Nephron progenitor cell (in vitro differentiated cells): ENCODE measurements at regions not wholly inside any gene's neighbourhood (a gene's known extent, or its start where the extent isn't known, plus 50 kb on each side); places are given as distances from the start of the nearest gene placed in this dataset.

Experiments used
- DNase-seq: peaks from one replicate; pipeline ENCODE4 v3.0.0; 2021
- H3K27ac Mint-ChIP-seq: 2 replicates; pipeline ENCODE4 v1.8.0; 2021; ENCODE audit warnings: mild to moderate bottlenecking, moderate library complexity, mixed read lengths
- H3K27me3 Mint-ChIP-seq: 2 replicates; pipeline ENCODE4 v1.8.0; 2021; ENCODE audit warnings: mild to moderate bottlenecking, low read depth, mixed read lengths; ENCODE audit not compliant: poor library complexity
- H3K36me3 Mint-ChIP-seq: 2 replicates; pipeline ENCODE4 v1.8.0; 2021; ENCODE audit warnings: low read depth, mixed read lengths
- H3K4me1 Mint-ChIP-seq: 2 replicates; pipeline ENCODE4 v1.8.0; 2021; ENCODE audit warnings: mixed read lengths
- H3K4me3 Mint-ChIP-seq: 2 replicates; pipeline ENCODE4 v1.8.0; 2021; ENCODE audit warnings: mild to moderate bottlenecking, moderate library complexity, mixed read lengths
- H3K9me3 Mint-ChIP-seq: 2 replicates; pipeline ENCODE4 v1.8.0; 2021; ENCODE audit warnings: mild to moderate bottlenecking, moderate library complexity, mixed read lengths
- TF ChIP-seq, protein P1 (sequence below): fragments of 200-600 bp; sonication (generic); IDR thresholded peaks from 2 replicates; pipeline ENCODE4 v1.5.0; 2021; ENCODE audit warnings: antibody characterized with exemption

DNA sequence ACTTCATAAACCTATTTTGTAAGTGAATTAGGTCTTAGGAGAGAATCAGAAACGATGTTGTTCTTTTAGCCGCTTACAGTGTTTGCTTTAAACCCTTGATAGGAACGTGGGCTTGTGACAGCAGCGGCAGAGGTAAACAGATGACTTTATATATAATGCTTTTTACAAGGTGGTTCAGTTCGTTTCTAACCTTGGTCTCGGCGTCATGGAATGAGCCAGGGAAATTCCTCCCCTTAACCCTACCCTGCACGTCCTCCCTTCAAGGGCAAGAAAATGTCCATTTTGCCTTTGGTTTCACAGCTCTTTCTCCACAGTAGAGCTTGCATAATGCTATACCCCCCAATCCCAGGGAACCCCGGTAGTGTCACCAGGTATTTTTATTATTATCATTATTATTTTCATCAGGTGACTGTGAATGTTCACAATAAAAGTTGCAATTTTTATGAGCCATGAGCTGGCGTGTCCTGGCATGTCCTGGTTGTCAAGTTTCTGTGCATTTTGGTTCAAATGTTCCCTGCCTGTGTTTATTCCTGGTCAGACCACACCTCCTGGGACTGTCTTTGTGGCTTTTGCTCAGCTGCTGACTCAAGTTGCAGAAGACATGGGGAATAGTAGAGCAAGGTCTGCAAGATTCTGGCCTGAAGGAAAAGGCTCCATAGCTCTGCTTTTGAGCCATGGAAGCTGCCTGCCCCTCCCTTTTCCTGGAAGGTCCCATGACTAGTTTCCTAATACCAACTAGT lies 112.8 kb upstream of the BMP2 start:
- Mint-ChIP-seq H3K27me3 (peaks cover 9% of the 10 kb centered on the region), H3K27ac (no peak overlapping the region), H3K36me3 (no peaks in the 10 kb centered on the region), H3K4me1 (no peaks in the 10 kb centered on the region), H3K9me3 (no peaks in the 10 kb centered on the region), H3K4me3 (no peak overlapping the region)
- TF ChIP-seq, protein P1, sequence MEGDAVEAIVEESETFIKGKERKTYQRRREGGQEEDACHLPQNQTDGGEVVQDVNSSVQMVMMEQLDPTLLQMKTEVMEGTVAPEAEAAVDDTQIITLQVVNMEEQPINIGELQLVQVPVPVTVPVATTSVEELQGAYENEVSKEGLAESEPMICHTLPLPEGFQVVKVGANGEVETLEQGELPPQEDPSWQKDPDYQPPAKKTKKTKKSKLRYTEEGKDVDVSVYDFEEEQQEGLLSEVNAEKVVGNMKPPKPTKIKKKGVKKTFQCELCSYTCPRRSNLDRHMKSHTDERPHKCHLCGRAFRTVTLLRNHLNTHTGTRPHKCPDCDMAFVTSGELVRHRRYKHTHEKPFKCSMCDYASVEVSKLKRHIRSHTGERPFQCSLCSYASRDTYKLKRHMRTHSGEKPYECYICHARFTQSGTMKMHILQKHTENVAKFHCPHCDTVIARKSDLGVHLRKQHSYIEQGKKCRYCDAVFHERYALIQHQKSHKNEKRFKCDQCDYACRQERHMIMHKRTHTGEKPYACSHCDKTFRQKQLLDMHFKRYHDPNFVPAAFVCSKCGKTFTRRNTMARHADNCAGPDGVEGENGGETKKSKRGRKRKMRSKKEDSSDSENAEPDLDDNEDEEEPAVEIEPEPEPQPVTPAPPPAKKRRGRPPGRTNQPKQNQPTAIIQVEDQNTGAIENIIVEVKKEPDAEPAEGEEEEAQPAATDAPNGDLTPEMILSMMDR, result no peak
- no peak for DNase-seq

DNA sequence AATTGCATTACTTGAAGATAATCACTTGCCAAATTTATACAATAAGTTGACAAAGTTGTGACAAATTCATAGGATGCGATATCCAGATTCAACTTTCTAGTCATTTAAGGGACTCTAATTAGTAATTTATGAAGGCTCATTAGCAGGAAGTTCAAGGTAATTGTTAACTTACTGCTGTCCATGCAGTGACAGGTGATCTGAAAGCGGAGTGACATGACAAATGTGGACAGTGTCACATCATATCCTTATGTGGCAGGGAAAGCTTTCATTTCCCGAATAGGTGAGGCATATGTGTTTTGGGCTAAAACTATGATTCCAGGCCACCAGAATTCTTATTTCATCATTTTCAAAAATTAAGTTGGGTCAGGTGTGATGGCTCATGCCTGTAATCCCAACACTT lies 115.9 kb upstream of the BMP2 start:
- Mint-ChIP-seq H3K9me3 (no peaks in the 10 kb centered on the region), H3K4me3 (no peak overlapping the region), H3K4me1 (no peaks in the 10 kb centered on the region), H3K27ac (no peak overlapping the region), H3K27me3 (no peaks in the 10 kb centered on the region), H3K36me3 (no peaks in the 10 kb centered on the region)
- TF ChIP-seq, protein P1, result no peak
- DNase-seq, result no peak

DNA sequence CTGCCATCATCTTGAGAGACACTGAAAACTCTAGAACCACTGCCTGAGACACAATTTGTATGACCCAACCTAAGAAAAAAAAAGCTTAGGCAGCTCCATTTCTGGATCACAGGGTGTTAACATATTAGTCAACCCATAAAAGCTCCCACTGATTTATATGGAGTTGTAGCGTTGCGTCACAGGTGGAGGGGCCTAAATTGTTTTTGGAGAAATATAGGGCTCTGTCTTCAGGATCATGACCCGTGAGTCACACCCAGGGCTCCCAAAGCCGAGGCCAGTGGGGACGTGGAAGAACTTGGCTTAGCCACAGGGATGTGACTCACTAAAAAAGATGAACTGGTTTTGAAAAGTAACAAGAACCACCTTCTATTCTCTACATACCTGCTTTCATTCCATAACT lies 116.5 kb upstream of the BMP2 start:
- no peak for DNase-seq
- Mint-ChIP-seq H3K27ac (no peak overlapping the region), H3K4me3 (no peak overlapping the region), H3K4me1 (no peaks in the 10 kb centered on the region), H3K27me3 (no peaks in the 10 kb centered on the region), H3K9me3 (no peaks in the 10 kb centered on the region), H3K36me3 (no peaks in the 10 kb centered on the region)
- TF ChIP-seq, protein P1, result no peak

DNA sequence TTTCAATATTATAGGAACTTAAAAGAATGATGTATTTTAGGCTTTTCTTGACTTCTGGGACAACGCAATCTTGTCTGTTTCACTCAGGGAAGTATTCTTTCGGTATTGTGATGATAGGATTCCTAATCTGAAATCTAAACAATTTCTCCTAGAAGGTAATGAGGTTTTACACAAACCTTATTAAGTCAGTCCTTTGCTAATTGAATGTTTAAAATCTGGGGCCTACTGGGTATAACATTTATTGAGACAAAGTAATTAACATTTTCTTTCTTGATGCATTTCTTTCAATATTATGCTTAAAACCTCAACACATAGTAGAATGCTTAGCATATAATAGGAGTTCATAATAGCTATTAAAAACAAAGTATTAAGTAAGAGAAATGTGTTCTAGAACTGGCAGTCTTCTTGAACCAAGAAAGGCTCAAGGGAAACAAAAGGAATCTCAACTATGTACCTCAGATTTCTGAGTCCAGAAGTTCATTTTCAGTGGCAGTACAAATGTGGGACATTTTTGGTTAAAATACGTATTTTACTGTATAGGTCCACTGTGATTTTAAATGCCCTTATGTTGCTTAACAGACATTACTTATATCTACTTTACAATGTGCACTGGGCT lies 121.4 kb upstream of the BMP2 start:
- TF ChIP-seq, protein P1, result no peak
- no peaks in the 10 kb centered on the region for H3K27me3 Mint-ChIP-seq
- no peak for DNase-seq
- no peak overlapping the region for H3K4me3 Mint-ChIP-seq
- no peaks in the 10 kb centered on the region for H3K9me3 Mint-ChIP-seq
- no peak overlapping the region for H3K27ac Mint-ChIP-seq
- no peaks in the 10 kb centered on the region for H3K36me3 Mint-ChIP-seq
- H3K4me1 Mint-ChIP-seq, result no peaks in the 10 kb centered on the region

DNA sequence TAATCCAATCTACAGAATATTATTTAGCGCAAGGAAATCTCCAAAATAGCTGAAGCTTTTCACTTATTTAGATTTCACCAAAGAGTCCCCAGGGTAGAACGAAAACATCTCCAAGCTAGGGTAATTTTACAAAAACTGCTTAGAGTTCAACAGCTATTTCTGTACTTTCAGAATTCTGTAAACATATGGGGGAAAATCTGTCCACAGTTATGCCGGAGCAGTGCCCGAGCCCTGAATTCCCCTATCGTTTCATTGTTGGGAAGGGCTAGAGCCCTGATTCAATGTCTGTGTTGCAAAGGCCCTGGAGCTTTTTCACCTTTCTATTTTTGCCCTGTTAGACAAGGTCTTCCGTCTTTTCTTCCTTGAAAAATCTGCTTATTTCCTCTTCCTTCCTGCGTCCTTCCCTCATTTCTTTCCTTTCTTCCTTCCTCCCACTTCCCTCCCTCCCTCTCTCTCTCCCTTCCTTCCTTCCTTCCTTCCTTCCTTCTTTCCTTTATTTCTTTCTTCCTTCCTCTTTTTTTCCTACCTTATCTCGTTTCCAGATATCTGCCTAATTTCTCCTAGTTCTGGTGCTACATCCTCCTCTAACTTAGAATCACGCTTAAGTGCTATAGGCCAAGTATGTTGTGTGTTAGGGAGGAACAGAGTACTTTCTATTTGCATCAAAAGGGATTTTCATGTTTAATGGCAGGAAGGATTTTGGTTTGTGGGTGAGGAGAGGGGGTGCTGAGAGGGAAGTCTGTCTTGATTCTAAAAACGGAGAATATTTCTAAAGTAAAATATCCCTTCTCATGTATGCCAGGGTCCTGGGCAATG lies 122.5 kb upstream of the BMP2 start:
- H3K27ac Mint-ChIP-seq, result no peak overlapping the region
- no peaks in the 10 kb centered on the region for H3K27me3 Mint-ChIP-seq
- TF ChIP-seq, protein P1, result no peak
- H3K4me3 Mint-ChIP-seq, result no peak overlapping the region
- DNase-seq, result no peak
- no peaks in the 10 kb centered on the region for H3K4me1 Mint-ChIP-seq
- H3K36me3 Mint-ChIP-seq, result no peaks in the 10 kb centered on the region
- H3K9me3 Mint-ChIP-seq, result no peaks in the 10 kb centered on the region
